M059J (cell line): ENCODE measurements at regions not wholly inside any gene's neighbourhood (a gene's known extent, or its start where the extent isn't known, plus 50 kb on each side); places are given as distances from the start of the nearest gene placed in this dataset.
"Not testable (repeated sequence)": the region's sequence is repeated elsewhere in the genome, so short reads cannot be mapped to it uniquely, and the experiment has no call there.

Experiments used
- DNase-seq: peaks from one replicate; pipeline ENCODE4 v3.0.0-alpha.2; 2012; ENCODE audit warnings: low read depth

DNA sequence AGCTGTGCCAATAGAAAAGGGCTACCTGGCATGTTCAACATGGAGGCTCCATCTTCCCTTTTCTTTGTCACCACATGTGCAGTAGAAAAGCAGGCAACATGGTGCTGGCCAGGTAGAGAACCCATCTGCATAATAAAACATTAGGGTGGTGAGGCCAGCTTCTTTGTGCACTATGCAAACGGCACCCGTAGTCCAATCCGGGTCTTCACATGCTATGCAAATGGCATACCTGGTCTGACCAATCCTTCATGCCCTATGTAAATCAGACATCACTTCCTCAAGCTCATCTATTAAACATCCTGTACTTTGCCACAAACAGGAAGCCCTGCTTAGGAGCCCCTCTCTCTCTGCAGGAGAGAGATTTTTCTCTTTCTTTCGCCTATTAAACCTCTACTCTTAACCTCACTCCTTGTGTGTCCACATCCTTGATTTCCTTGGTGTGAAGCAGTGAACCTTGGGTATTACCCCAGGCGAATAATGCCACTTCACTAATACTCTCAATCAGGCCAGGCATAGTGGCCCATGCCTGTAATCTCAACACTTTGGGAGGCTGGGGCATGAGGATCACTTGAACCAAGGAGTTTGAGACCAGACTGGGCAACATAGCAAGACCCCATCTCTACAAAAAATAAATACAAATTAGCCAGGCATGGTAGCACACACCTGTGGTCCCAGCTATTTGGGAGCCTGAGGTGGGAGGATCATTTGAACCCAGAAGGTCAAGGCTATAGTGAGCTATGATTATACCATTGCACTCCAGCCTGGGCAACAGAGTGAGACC is 111.3 kb upstream of the MRI1 start:
- no peak for DNase-seq

DNA sequence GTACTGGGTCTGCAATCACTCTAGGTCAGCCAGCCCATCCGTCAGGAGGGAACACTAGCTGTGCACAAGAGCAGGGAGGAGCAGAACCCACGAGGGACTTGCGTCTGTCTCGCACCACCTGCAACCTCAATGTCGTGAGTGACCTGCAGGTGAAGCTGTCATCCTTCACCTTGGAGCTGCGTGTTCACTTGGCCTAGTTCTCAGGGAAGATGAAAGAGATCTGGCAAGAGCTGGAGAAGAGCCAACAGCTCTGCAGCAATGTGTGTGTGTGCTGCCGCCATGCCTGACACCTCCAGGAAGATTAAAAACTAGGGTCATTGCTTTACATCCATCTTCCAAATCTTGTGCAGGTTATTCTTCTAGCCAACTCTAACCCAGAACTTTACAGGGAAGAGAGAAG is 117.6 kb upstream of the MRI1 start:
- no peak for DNase-seq

DNA sequence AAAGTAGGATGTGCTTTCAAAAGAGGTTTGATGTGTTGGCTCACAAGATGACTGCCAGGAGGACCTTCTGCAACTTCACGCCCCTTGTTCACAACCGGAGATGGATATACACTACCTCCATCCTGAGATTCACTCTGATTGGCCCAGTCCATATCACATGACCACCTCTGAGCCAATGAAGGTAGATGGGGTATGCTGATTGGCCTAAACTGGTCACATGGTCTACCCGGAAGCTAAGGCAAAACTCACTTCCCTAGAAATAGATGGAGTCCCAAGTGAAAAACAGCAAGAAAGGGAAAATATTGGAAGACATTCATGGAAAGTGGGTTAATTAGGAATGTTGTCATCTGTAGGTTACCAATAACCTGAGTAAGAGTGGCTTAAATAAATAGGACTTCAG is 119.7 kb upstream of the MRI1 start:
- DNase-seq: no peak

DNA sequence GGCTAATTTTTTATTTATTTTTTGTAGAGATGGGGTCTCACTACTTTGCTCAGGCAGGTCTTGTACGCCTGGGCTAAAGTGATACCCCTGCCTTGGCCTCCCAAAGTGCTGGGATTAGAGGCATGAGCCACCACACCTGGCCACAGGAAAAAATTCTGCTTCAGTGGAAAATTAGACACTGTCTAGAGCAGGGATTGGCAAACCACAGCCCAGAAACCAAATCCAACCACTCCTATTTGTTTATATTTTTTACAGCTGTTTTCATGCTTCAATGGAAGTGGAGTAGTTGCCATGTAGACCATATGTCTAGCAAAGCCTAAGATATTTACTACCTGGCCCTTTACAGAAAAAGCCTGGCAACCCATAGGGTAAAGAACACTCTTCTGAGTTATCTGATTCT is 123.7 kb upstream of the MRI1 start:
- peak; percentile 51 for DNase-seq

DNA sequence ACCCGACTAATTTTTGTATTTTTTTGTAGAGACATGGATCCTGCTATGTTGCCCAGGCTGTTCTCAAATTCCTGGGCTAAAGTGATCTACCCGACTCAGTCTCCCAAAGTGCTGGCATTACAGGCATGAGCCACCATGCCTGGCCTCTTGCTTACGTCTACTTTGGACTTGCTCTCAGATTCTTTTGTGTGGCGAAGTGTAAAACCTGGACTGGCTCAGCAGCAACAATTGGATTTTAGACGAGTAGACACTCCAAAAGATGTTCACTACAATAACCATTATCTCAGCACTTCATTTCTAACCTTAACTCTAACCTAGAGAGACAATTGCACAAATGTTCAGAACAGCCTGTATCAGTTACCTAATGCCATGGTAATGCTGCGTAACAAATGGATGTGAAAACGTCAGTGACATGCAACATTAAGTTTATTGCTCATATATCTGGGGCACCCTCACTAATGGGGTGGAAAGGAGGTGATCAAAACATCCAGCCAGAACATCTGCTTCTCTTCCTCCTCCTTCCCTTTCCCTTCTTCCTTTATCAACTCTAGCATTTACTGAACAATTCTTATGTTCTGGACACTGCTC is 124.9 kb upstream of the MRI1 start:
- DNase-seq: no peak

DNA sequence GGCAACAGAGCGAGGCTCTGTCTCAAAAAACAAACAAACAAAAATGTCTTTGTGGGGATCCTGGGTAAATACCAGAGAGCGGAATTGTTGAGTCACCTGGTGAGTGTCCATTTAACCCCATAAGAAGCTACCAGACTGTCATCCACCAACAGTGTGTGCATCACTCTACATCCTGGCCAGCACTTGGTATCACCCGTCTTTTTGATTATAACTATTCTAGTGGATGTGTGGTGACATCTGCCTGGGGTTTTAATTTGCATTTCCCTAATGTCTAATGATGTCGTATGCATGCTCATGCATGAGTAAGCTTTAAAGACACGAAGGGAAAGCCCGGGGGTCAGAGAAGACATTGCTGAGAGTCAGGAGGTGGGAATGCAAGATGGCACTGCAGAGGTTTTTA is 126.7 kb upstream of the MRI1 start:
- peak; percentile 86 for DNase-seq

DNA sequence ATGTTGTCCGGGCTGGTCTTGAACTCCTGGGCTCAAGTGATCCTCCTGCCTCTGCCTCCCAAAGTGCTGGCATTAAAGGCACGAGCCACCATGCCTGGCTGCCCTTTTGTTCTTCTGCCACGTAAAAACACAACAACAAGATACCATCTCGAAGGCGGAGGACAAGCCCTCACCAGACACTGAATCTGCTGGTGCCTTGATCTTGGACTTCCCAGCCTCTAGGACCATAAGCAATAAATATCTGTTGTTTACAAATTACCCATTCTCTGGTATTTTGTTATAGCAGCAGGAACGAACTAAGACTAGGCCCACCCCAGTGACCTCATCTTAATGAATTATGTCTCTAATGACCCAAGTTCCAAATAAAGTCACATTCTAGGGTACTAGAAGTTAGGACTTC is 128.4 kb upstream of the CACNA1A start:
- DNase-seq: no peak

DNA sequence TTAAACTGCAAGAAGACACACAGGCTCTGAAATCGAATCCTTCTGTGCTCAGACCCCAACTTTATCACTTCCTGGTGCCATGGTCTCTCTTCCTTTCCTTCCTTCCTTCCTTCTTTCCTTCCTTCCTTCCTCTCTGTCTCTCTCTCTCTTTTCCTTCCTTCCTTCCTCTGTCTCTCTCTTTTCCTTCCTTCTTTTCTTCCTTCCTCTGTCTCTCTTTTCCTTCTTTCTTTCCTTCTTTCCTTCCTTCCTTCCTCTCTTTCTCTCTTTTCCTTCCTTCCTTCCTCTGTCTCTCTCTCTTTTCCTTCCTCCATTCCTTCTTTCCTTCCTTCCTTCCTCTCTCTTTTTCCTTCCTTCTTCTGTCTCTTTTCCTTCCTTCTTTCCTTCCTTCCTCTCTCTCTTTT is 127.2 kb upstream of the CACNA1A start:
- DNase-seq: no peak

DNA sequence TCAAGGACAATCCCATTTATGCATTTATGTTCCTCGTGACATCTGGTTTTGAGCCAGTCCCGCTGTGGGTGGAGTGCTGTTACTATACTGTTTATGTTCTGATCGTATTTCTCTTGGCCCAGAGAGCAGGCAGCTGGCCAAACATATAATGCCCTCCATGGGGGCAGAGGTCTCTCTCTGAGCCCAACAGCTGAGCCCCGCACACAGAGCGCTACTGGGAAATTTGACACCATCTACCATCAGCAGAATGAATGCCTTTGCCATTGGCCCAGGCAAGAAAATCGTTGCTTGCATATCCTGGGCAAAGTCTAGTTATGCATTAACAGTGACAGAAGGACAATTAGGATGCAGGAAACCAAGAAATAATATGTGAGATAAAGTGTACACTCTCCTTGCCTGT is 126.8 kb upstream of the CACNA1A start:
- DNase-seq: peak; percentile 68

DNA sequence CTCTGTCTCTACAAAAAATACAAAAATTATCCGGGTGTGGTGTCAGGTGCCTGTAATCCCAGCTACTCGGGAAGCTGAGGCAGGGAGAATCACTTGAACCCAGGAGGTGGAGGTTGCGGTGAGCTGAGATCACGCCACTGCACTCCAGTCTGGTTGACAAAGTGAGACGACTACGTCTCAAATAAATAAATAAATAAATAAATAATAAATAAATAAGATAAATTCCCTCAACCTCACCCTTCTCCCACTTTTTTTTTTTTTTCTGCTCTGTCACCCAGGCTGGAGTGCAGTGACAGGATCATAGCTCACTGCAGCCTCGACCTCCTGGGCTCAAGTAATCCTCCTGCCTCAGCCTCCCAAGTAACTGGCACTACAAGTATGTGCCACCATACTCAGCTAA is 125.9 kb upstream of the CACNA1A start:
- not testable (repeated sequence) for DNase-seq

DNA sequence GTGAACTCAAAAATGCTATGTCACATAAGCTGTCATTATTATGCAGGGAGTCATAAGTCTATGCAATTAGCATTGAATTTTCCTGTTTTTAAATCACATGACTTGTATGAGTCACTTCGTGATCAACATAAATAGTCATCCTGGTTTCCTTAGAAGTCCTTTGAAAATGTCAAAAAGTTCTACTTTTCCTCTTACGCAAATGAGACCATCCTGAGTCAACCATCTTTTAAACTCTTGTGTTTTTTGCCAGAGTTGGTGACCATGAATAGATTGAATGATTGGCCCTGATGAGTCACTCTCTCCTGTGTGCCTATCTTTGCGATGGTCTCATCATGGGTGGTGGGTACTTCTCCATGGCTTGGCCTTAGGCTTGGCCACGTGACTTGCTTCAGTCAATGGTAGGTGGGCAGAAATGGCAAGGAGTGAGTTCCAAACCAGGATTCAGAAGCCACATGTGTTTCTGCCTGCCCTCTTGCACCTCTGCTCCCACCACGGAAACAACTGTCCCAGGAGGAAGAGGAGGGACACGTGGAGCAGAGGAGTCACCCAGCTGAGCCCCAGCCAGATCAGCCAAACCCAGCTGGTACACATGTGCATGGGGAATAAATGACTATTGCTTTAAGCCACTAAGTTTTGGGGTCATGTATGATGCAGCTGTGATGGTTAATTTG is 123.5 kb upstream of the CACNA1A start:
- DNase-seq: peak; percentile 96

DNA sequence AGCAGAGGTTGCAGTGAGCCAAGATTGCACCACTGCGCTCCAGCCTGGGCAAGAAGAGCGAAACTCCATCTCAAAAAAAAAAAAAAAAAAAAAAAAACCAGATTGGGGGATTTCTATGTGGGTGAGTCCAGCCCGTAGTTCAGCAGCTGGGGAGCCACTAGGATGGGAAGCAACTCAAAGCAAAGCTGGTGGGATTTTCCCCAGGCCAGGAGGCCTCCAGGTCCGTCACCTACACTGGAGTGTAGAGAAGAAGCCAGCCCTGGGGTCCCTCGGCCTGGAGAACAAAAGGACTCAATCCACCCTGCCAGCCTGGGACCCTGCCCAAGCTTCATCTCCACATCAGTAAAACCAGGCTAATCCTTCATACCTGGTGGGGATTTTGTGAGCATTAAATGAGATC is 121.3 kb upstream of the CACNA1A start:
- DNase-seq: no peak

DNA sequence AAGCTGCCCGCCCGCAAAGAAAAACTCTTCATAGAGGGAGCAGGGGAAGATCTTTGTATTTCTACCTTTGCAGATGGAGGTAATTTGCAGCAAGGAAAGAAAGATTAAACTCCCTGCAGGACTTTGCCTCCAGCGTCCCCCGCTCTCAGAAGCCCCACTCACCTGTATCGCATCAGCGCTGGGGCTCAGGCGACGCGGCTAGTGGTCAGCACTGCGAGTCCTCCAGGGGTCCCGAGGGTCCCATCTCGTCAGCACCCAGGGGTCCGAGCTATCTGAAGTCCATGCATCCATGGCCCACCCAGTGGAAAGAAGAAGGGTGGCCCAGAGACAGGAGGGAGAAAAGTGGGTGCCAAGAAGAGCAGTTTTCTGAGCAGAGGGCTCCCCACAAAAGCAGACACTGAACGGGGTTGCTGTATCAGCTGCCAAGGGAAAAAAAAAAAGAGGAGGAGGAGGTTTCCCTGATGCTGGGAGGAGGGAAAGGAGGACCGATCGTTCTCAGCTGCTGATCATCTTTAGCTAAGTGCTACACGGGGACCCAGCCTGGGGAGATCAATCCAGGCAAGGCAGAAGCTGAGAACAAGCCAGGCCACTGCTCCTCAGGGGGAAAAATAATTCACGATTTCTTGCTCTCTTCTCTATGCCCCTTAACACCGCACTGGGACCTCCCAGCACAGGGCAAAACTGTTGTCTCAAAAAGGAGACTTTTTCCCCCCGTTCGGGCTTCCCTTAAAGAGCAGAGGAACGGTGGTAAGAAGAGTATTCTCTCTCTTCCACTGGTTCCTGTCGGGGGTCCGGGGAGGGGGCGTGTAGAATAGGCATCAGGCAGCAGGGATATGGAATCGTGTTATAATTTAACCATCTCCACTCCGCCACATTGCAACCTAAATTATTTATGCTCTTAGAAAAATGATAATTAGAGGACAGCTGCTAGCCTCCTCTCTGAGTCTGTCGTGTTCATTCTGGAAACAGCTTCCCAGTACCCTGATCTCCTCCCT is 117.7 kb upstream of the CACNA1A start:
- peak; percentile 37 for DNase-seq

DNA sequence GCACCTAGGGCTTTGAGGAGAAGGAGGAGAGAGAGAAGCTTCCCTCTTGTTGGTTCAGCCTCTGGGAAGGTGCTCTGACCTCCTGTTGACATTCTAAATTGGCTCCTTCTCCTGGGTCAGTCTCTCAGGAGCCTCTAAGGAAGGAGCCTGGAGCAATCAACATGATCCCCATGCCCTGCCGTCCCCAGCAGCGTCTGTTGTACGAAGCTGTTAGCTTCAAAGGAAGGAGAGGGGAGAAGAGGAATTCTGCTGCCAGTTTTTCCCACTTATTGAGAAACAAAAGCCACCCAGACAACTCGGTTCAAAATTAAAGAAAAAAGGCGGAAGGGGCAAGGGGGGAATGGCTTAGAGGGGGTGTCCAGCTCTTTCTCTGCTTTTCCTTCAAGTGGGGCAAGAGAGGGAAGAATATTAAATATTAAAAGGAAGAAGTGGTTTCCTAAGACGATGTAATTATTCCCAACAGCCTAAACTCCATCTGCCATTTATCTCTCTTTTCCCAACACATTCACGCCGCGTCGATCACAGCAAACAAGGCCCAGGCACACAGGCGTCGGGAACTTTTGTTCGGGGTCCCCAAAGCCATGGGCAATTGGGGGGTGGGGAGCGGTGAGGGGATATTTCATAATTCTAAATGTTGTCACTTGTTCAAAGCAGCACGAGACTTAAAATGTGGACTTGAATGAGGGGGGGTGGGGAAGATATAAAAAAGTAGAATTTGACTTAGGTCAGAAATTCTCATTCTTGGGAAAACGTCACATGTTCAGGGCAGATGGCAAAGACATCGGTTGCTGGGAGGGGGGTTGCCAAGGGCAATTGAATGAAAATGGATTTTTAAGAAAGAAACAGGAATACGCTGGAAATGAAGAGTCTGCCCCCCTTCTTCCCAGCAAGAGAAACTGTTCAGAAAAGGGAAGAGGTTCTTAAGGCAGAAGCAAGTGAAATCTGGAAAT is 116.8 kb upstream of the CACNA1A start:
- DNase-seq: peak; percentile 66

DNA sequence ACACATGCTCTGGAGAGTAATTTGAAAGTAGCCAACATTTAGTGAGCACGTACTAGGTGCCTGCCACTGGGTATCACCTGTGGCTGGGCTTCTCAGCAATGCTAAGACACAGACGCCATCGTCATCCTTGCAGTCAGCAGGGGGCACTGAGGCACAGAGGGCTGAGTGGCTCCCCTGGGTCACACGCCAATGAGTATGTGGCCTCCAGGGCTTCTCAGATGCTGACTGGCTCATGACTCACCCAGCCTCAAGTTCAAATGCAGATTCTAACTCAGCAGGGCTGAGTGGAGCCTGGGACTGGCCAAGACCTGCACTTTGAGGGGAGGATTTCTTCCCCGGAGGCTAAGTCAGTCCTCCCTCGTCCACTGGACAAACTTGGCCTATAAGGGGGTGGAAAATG is 115.1 kb upstream of the CACNA1A start:
- peak; percentile 99 for DNase-seq

DNA sequence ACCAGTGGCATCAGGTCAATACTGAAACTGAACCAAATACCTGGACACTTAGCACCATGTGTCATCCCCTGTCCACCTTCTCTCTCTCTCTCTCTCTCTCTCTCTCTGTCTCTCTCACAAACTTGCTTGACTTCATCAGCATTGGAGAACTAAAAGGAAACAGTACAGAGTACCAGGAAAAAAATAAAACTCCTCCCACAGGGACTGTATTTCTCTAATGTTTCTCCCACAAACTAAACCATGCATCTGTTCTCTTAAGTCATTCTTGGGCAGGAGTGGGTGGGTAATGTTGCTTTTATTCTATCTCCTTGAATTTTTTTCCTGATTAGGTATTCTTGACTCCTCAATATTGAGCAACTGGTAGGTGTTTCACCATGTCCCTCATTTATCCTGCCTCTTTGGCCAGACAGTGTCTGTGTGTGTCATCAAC is 112.9 kb upstream of the CACNA1A start:
- peak; percentile 41 for DNase-seq

DNA sequence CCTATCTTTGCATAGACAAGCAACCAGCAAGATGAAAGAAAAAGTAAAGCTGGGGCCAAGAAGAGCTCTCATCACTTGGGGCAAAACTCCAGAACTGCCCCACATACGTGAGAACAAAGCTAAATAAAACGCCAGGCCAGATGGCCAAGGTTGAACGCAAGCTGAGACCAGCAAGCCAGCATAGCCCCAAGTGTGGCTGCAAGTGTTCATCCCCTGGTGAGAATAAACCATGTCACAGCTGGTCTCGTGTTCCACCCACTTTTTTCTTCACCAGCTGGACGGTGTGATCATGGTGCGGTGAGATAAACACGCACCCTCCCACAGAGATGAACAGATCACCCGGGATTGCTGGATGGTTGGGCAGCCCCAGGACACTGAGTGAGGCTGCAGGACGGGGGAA is 109.6 kb upstream of the CACNA1A start:
- no peak for DNase-seq

DNA sequence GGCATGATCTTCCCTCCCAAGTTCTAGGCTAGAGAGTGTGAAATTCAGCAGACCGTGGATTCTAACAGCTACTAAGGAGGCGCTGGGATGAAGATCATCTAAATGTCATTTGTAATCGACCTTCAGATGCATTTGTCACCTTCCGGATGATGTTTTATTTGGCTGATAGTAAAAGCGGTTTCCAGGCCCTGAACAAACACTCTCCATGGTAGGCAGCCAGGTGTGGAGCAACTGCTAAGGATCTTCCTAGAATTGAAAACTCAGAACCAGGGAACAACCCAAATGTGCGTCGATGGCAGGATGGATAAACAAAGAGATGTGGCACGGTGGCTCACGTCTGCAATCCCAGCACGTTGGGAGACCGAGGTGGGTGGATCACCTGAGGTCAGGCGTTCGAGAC is 107.2 kb upstream of the CACNA1A start:
- no peak for DNase-seq

DNA sequence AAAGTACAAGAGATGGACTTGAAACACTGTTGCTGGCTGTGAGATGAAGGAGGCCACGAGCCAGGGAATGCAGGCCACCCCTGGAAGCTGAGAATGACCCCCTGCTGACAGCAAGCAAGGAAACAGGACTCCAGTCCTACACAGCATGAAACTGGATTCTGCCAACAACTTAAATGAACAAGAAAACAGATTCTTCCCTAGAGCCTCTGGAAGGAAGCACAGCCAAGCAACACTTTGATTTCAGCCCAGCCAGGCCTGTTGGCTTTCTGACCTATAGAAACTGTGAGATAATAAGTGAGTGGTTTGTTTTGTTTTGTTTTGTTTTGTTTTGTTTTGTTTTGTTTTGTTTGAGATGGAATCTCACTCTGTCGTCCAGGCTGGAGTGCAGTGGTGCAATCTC is 105.3 kb upstream of the CACNA1A start:
- no peak for DNase-seq

DNA sequence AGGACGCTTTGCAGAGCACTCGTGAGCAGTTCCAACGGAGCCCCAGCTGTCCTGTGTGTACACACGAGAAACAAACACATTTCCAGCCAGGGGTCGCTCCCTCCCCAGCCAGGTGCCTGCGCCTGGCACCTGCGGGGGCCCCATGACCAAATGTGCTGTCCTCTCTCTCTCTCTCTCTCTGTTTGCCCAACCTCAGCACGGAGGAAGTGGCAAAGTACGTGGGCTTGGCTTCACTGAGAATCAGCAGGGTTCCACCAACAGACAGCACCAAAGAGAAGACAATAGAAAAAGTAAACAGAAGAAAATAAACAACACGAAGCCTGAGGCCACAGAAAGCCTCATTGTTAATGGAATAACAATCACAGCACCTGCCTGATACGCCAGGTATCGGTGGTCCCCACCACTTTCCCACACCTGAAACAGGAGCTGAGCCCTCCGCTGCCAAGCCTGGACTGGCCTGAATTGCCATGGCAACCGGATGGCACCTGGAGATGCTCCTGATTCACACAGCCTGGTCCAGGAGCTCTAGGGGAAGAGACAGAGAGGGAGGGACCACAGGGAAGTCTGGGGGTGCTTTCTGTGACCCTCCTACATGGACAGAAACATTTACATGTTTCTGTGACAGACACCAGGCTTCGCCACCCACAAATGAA is 103.9 kb upstream of the CACNA1A start:
- DNase-seq: no peak
